ENCODE measurements at regions not wholly inside any gene's neighbourhood (a gene's known extent, or its start where the extent isn't known, plus 50 kb on each side); places are given as distances from the start of the nearest gene placed in this dataset.
"Not testable (repeated sequence)": the region's sequence is repeated elsewhere in the genome, so short reads cannot be mapped to it uniquely, and the experiment has no call there.

- DNase-seq (ENCODE audit: low spot score) = no peak
Measured at GRCh38 chr3:139239550-139239949, 104.3 kb upstream of the MRPS22 start.

- no peak for DNase-seq (ENCODE audit: low spot score)
Measured at GRCh38 chr3:139241783-139242182, 102.0 kb upstream of the MRPS22 start.

- DNase-seq (ENCODE audit: low spot score) = no peak
Measured at GRCh38 chr3:139243710-139244109, 100.1 kb upstream of the MRPS22 start.

GRCh38 chr3:139248593-139249255 is 95.1 kb upstream of the MRPS22 start:
- DNase-seq (ENCODE audit: low spot score) = no peak

- DNase-seq (ENCODE audit: low spot score) = no peak
Measured at GRCh38 chr3:139251529-139251928, 92.3 kb upstream of the MRPS22 start.

GRCh38 chr3:139252719-139253118 is 91.1 kb upstream of the MRPS22 start:
- no peak for DNase-seq (ENCODE audit: low spot score)

GRCh38 chr3:139258276-139258675 is 85.5 kb upstream of the MRPS22 start:
- DNase-seq (ENCODE audit: low spot score) = no peak

- no peak for DNase-seq (ENCODE audit: low spot score)
Measured at GRCh38 chr3:139259398-139259797, 84.4 kb upstream of the MRPS22 start.

- DNase-seq (ENCODE audit: low spot score) = no peak
Measured at GRCh38 chr3:139260041-139260486, 83.8 kb upstream of the MRPS22 start.

GRCh38 chr3:139260793-139261736 is 82.8 kb upstream of the MRPS22 start:
- no peak for DNase-seq (ENCODE audit: low spot score)

- DNase-seq (ENCODE audit: low spot score) = no peak
Measured at GRCh38 chr3:139261754-139262586, 81.8 kb upstream of the MRPS22 start.

GRCh38 chr3:139263798-139264197 is 80.0 kb upstream of the MRPS22 start:
- DNase-seq (ENCODE audit: low spot score) = no peak

- no peak for DNase-seq (ENCODE audit: low spot score)
Measured at GRCh38 chr3:139264375-139264774, 79.4 kb upstream of the MRPS22 start.

- DNase-seq (ENCODE audit: low spot score) = no peak
Measured at GRCh38 chr3:139265131-139266016, 78.4 kb upstream of the MRPS22 start.

GRCh38 chr3:139267300-139268246 is 76.2 kb upstream of the MRPS22 start:
- no peak for DNase-seq (ENCODE audit: low spot score)

GRCh38 chr3:139269984-139270383 is 73.8 kb upstream of the MRPS22 start:
- no peak for DNase-seq (ENCODE audit: low spot score)

GRCh38 chr3:139270652-139271051 is 73.2 kb upstream of the MRPS22 start:
- not testable (repeated sequence) for DNase-seq (ENCODE audit: low spot score)

GRCh38 chr3:139280027-139280671 is 63.7 kb upstream of the MRPS22 start:
- no peak for DNase-seq (ENCODE audit: low spot score)

GRCh38 chr3:139281096-139281495 is 62.7 kb upstream of the MRPS22 start:
- DNase-seq (ENCODE audit: low spot score) = no peak
